ENCODE measurements at regions not wholly inside any gene's neighbourhood (a gene's known extent, or its start where the extent isn't known, plus 50 kb on each side); places are given as distances from the start of the nearest gene placed in this dataset.
"Not testable (repeated sequence)": the region's sequence is repeated elsewhere in the genome, so short reads cannot be mapped to it uniquely, and the experiment has no call there.

DNA sequence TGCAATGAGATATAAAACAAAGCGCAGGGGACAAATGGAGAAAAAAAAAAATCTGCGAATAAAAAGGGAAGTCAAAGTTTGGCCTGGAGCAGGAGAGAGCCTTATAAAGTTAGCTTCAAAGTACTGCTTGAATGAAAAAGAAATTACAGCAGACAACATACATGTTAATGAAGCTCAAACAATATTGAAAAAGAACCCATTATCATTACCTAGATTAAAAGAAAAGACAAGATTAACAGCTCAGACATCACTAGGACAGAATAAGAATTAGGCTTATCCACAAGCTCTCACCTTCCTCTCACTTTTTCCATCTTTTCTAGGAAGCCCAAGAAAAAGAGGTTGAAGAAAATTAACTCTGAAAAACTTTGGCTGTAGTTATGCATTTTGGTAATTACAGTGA lies 503.5 kb downstream of the ETNK1 start:
- H3K4me2 ChIP-seq (ENCODE audit: low read length), result no peak overlapping the region
- no peaks in the 10 kb centered on the region for H3K36me3 ChIP-seq (ENCODE audit: insufficient read depth, low read length)
- no peaks in the 10 kb centered on the region for H3K9me3 ChIP-seq (replicated peaks; ENCODE audit: low read length)
- H3K9ac ChIP-seq (ENCODE audit: low read depth, low read length), result no peak overlapping the region
- H3K27me3 ChIP-seq (ENCODE audit: control insufficient read depth, insufficient read depth, low read length), result no peaks in the 10 kb centered on the region
- no peak overlapping the region for H3K4me3 ChIP-seq (ENCODE audit: low read length)
- H3K4me1 ChIP-seq (ENCODE audit: control insufficient read depth, insufficient read depth, low read length), result no peaks in the 10 kb centered on the region

DNA sequence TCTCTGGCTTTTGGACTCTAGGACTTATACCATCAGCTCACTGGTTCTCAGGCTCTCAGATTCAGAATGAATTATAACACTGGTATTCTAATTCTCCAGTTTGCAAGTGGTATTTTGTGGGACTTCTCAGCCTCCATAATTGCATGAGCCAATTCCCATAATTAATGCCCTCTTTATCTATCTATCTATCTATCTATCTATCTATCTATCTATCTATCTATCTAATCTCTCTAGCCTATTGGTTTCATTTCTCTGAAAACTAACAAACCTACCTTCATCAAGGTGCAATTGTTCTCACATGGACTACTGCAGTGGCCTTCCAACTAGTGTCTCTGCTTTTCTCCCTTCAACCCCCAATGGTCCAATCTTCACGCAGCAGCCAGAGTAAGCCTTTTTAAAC lies 507.4 kb downstream of the ETNK1 start:
- Histone ChIP-seq H3K9me3 (replicated peaks; ENCODE audit: low read length) (no peaks in the 10 kb centered on the region), H3K4me2 (ENCODE audit: low read length) (no peak overlapping the region), H3K36me3 (ENCODE audit: insufficient read depth, low read length) (no peaks in the 10 kb centered on the region), H3K9ac (ENCODE audit: low read depth, low read length) (no peak overlapping the region), H3K4me3 (ENCODE audit: low read length) (no peak overlapping the region), H3K4me1 (ENCODE audit: control insufficient read depth, insufficient read depth, low read length) (no peaks in the 10 kb centered on the region), H3K27me3 (ENCODE audit: control insufficient read depth, insufficient read depth, low read length) (no peaks in the 10 kb centered on the region)

DNA sequence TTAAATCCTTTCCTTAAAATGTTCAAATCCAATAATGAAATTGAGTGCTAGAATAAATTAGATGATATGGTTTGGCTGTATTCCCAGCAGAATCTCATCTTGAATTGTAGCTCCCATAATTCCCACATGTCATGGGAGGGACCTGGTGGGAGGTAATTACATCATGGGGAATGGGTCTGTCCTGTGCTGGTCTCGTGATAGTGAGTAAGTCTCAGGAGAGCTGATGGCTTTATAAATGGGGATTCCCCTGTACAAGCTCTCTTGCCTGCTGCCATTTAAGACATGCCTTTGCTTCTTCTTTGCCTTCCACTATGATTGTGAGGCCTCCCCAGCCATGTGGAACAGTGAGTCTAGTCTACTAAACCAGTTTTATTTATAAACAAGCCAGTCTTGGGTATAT lies 508.5 kb downstream of the ETNK1 start:
- Histone ChIP-seq H3K4me2 (ENCODE audit: low read length) (no peak overlapping the region), H3K36me3 (ENCODE audit: insufficient read depth, low read length) (no peaks in the 10 kb centered on the region), H3K4me1 (ENCODE audit: control insufficient read depth, insufficient read depth, low read length) (no peaks in the 10 kb centered on the region), H3K4me3 (ENCODE audit: low read length) (no peak overlapping the region), H3K9ac (ENCODE audit: low read depth, low read length) (no peak overlapping the region), H3K9me3 (replicated peaks; ENCODE audit: low read length) (no peaks in the 10 kb centered on the region), H3K27me3 (ENCODE audit: control insufficient read depth, insufficient read depth, low read length) (no peaks in the 10 kb centered on the region)

DNA sequence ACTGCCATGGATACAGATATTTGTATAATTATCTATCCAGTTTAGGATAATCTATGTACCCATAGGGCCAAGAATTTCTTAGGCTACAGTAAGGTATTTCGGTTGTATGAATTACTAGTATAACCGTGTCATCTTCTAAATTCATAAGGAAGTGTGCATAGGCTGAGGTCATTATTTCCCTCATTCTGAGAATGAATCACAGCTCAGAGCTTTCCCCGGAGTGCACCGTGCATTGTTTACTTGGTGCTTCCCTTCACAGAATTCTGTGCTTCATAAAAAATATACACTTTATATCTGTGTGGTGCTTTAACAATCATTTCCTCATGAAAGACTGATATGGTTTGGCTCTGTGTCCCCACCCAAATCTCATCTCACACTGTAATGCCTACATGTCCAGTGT lies 514.1 kb downstream of the ETNK1 start:
- no peaks in the 10 kb centered on the region for H3K27me3 ChIP-seq (ENCODE audit: control insufficient read depth, insufficient read depth, low read length)
- no peaks in the 10 kb centered on the region for H3K4me1 ChIP-seq (ENCODE audit: control insufficient read depth, insufficient read depth, low read length)
- H3K36me3 ChIP-seq (ENCODE audit: insufficient read depth, low read length), result no peaks in the 10 kb centered on the region
- no peak overlapping the region for H3K4me2 ChIP-seq (ENCODE audit: low read length)
- H3K9me3 ChIP-seq (replicated peaks; ENCODE audit: low read length), result no peaks in the 10 kb centered on the region
- no peak overlapping the region for H3K9ac ChIP-seq (ENCODE audit: low read depth, low read length)
- H3K4me3 ChIP-seq (ENCODE audit: low read length), result no peak overlapping the region

DNA sequence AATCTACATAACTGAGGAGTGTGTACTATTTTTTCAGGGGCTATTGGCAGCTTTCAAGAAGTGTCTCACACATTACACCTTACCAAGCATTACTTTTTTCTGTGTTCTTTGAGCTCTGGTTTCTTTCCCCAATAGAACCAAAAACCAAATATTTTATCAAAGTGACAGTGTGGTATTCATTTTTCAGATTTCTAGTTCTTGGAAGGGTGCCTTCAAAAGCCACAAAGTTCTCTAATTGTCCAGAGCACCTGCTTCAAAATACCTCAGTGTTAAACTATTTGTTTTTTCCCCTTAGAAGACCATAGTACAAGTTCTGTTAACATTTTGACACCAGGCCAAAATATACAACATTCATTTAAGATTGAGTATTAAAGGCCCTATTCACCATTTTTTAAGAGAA lies 515.7 kb downstream of the ETNK1 start:
- Histone ChIP-seq H3K9ac (ENCODE audit: low read depth, low read length) (no peak overlapping the region), H3K36me3 (ENCODE audit: insufficient read depth, low read length) (no peaks in the 10 kb centered on the region), H3K4me1 (ENCODE audit: control insufficient read depth, insufficient read depth, low read length) (no peaks in the 10 kb centered on the region), H3K9me3 (replicated peaks; ENCODE audit: low read length) (no peaks in the 10 kb centered on the region), H3K27me3 (ENCODE audit: control insufficient read depth, insufficient read depth, low read length) (no peaks in the 10 kb centered on the region), H3K4me2 (ENCODE audit: low read length) (no peak overlapping the region), H3K4me3 (ENCODE audit: low read length) (no peak overlapping the region)

DNA sequence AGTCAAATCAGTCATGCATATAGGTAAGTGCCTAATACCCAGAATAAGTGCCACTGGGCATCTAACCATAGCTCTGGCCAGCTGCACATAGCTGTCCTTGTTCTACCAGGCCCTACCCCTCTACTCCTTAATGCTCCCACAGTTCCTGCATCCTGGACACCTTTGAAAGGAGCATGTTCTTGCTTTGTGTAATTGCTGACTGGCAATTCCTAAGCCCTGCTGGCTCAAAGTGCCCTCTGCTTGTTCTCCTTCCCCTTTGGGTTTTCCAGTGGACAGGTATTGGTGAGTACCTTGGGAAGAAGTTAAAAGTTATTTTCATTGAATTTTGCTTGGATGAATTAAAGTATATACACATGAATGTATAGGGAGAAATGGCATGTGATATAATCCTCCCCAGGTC lies 516.4 kb downstream of the ETNK1 start:
- Histone ChIP-seq H3K36me3 (ENCODE audit: insufficient read depth, low read length) (no peaks in the 10 kb centered on the region), H3K9ac (ENCODE audit: low read depth, low read length) (no peak overlapping the region), H3K4me3 (ENCODE audit: low read length) (no peak overlapping the region), H3K4me2 (ENCODE audit: low read length) (no peak overlapping the region), H3K9me3 (replicated peaks; ENCODE audit: low read length) (no peaks in the 10 kb centered on the region), H3K27me3 (ENCODE audit: control insufficient read depth, insufficient read depth, low read length) (no peaks in the 10 kb centered on the region), H3K4me1 (ENCODE audit: control insufficient read depth, insufficient read depth, low read length) (no peaks in the 10 kb centered on the region)

DNA sequence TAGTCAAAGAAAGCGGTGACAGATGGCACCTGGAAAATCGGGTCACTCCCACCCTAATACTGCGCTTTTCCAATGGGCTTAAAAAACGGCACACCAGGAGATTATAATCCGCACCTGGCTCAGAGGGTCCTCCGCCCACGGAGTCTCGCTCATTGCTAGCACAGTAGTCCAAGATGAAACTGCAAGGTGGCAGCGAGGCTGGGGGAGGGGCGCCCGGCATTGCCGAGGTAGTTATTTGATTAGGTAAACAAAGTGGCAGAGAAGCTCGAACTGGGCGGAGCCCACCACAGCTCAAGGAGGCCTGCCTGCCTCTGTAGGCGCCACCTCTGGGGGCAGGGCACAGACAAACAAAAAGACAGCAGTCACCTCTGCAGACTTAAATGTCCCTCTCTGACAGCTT lies 521.1 kb downstream of the ETNK1 start:
- not testable (repeated sequence) for H3K9me3 ChIP-seq (replicated peaks; ENCODE audit: low read length); H3K27me3 ChIP-seq (ENCODE audit: control insufficient read depth, insufficient read depth, low read length); H3K36me3 ChIP-seq (ENCODE audit: insufficient read depth, low read length); H3K9ac ChIP-seq (ENCODE audit: low read depth, low read length); H3K4me1 ChIP-seq (ENCODE audit: control insufficient read depth, insufficient read depth, low read length); H3K4me2 ChIP-seq (ENCODE audit: low read length); H3K4me3 ChIP-seq (ENCODE audit: low read length)

DNA sequence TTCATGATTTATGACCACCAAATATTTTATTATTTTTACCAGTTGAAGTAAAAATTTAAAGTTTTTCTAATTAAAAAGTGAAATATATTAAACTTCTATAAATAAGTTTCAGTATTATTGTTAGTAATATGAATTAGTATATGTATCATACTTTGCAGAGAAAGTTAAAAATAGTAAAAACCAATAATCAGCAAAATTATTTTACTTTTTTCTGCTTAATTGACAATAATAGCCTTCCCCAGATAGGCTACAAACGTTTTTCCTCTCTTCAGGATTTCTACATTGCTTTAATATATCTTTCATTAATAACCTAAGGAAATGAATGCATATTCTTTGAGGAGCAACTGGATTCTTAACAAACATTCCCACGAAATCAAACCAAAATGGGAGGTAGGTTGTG lies 543.5 kb downstream of the ETNK1 start:
- no peak overlapping the region for H3K9ac ChIP-seq (ENCODE audit: low read depth, low read length)
- no peaks in the 10 kb centered on the region for H3K9me3 ChIP-seq (replicated peaks; ENCODE audit: low read length)
- H3K4me3 ChIP-seq (ENCODE audit: low read length), result no peak overlapping the region
- no peaks in the 10 kb centered on the region for H3K36me3 ChIP-seq (ENCODE audit: insufficient read depth, low read length)
- no peaks in the 10 kb centered on the region for H3K27me3 ChIP-seq (ENCODE audit: control insufficient read depth, insufficient read depth, low read length)
- H3K4me2 ChIP-seq (ENCODE audit: low read length), result no peak overlapping the region
- H3K4me1 ChIP-seq (ENCODE audit: control insufficient read depth, insufficient read depth, low read length), result no peaks in the 10 kb centered on the region

DNA sequence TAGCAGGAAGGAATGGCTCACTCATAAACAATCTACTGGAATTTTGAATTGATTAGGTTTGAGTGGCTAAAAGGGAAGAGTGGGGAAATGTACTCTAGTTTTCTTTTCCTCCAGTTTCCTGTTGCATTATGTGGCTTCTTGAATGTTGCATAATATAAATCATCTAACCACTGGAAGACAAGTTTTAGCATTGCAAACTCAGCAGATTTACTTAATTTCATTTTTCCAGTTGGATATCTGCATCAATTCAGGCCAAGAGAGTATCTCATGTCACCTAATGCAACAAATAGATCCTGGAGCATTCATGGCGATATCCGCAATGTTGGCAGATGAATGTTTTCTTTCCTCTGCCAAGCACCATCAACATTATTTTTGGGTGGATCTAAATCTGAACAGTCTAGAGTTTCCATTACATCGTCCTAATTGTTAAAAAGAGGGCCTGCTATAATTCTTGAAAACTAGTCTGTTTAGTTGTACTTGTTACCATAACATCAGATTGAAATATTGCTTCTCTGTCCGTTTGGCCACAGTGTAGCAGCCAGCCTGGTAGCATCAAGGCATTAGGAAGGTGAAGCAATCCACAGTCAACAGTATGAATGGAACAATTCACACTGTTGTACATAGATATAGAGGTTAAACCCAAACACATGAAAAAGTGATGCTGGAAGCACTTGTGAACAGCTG lies 544.2 kb downstream of the ETNK1 start:
- Histone ChIP-seq H3K9me3 (replicated peaks; ENCODE audit: low read length) (no peaks in the 10 kb centered on the region), H3K36me3 (ENCODE audit: insufficient read depth, low read length) (no peaks in the 10 kb centered on the region), H3K4me3 (ENCODE audit: low read length) (no peak overlapping the region), H3K27me3 (ENCODE audit: control insufficient read depth, insufficient read depth, low read length) (no peaks in the 10 kb centered on the region), H3K9ac (ENCODE audit: low read depth, low read length) (no peak overlapping the region), H3K4me2 (ENCODE audit: low read length) (no peak overlapping the region), H3K4me1 (ENCODE audit: control insufficient read depth, insufficient read depth, low read length) (no peaks in the 10 kb centered on the region)

DNA sequence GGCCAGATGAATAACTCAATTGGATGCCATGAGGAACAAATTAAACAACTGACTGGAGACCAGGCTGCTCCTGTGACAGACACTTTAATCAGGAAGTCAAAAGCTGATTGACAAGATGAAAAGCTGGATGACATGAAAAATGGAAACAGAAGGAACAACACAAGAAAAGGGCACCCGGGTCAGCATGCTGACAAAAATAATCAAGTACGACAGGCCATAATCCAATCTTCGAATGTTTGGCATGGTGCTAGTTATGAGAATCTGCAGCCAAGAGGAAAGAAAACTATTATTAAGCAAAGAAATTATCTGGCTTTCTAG lies 544.7 kb downstream of the ETNK1 start:
- Histone ChIP-seq H3K4me3 (ENCODE audit: low read length) (no peak overlapping the region), H3K9me3 (replicated peaks; ENCODE audit: low read length) (no peaks in the 10 kb centered on the region), H3K9ac (ENCODE audit: low read depth, low read length) (no peak overlapping the region), H3K36me3 (ENCODE audit: insufficient read depth, low read length) (no peaks in the 10 kb centered on the region), H3K4me2 (ENCODE audit: low read length) (no peak overlapping the region), H3K27me3 (ENCODE audit: control insufficient read depth, insufficient read depth, low read length) (no peaks in the 10 kb centered on the region), H3K4me1 (ENCODE audit: control insufficient read depth, insufficient read depth, low read length) (no peaks in the 10 kb centered on the region)

DNA sequence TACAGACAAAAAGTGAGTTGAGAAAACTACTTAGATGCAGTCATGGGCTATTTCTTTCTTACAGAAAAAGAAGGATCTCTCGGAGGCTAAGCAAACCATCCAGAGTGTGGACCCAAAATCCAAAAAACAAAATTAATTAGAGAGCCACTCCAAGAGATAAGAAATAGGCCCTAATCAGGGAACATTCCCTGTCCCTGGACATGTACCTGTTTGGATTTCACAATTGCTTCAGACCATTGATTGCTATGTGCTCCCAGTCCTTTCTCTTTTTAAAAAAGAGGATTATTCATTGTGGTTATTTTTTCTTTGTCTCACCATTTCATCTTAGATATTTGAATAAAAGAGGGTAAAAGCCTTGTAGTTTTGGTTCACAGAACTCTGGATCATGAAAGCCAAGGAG lies 549.9 kb downstream of the ETNK1 start:
- no peaks in the 10 kb centered on the region for H3K27me3 ChIP-seq (ENCODE audit: control insufficient read depth, insufficient read depth, low read length)
- no peak overlapping the region for H3K4me2 ChIP-seq (ENCODE audit: low read length)
- H3K9me3 ChIP-seq (replicated peaks; ENCODE audit: low read length), result no peaks in the 10 kb centered on the region
- H3K4me1 ChIP-seq (ENCODE audit: control insufficient read depth, insufficient read depth, low read length), result no peaks in the 10 kb centered on the region
- no peaks in the 10 kb centered on the region for H3K36me3 ChIP-seq (ENCODE audit: insufficient read depth, low read length)
- H3K9ac ChIP-seq (ENCODE audit: low read depth, low read length), result no peak overlapping the region
- H3K4me3 ChIP-seq (ENCODE audit: low read length), result no peak overlapping the region

DNA sequence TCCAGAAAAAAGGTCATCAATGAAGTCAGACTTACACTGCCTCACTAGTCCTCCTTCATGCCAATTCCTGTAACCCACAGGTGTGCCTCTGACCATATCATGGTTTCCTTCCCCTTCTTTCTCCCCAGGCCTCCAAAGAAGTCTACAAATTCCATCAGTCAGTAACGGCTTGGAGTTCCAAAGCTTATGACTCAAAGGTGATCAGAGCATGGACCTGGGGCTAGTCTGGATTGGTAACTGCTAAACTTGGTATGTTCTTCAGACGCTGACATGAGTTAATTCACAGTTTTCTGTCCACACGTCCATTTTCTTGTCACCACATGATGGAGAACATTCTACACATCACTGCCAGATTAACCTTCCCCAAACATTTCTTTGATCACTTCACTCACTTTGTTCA lies 560.4 kb downstream of the ETNK1 start:
- Histone ChIP-seq H3K9ac (ENCODE audit: low read depth, low read length) (no peak overlapping the region), H3K4me1 (ENCODE audit: control insufficient read depth, insufficient read depth, low read length) (no peaks in the 10 kb centered on the region), H3K27me3 (ENCODE audit: control insufficient read depth, insufficient read depth, low read length) (no peaks in the 10 kb centered on the region), H3K4me2 (ENCODE audit: low read length) (no peak overlapping the region), H3K36me3 (ENCODE audit: insufficient read depth, low read length) (no peaks in the 10 kb centered on the region), H3K4me3 (ENCODE audit: low read length) (no peak overlapping the region), H3K9me3 (replicated peaks; ENCODE audit: low read length) (no peaks in the 10 kb centered on the region)
